ENCODE measurements at regions not wholly inside any gene's neighbourhood (a gene's known extent, or its start where the extent isn't known, plus 50 kb on each side); places are given as distances from the start of the nearest gene placed in this dataset.

DNA sequence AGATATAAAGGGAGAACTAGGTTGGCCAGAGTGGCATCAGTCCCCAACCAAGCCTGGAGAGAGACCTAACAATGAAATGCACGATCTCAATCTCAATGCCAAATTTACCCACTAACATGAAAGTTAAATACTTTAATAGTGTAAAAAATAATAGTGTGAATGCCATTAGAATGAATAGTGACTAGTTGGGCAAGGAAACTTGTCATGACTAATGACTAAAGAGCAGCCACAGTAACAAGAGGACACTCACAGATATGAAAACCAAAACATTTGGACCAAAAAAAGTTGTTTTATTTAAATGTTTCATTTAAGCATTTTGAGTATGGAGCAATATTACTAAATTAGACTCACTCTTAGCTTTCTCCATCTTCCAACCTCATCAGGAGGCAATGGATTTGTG, 1853.8 kb downstream of the EFNA5 start:
- DNase-seq (no peak), ATAC-seq (no peak)
- Histone ChIP-seq H3K9me3 (no peaks in the 10 kb centered on the region), H3K4me1 (no peaks in the 10 kb centered on the region), H3K27ac (no peak overlapping the region), H3K4me3 (no peak overlapping the region), H3K36me3 (no peaks in the 10 kb centered on the region), H3K27me3 (no peaks in the 10 kb centered on the region)
- 75 to 92% (median 89%) methylated on average over 1 of the region's 1 CpG for WGBS, 4 donors
- TF ChIP-seq POLR2A (IDR thresholded peaks at IDR 0.05) = no peak
- TF ChIP-seq CTCF (IDR thresholded peaks at IDR 0.05) = no peak
- intact Hi-C loops (cut with DNase I) = no loop called here

- ATAC-seq = no peak
- Histone ChIP-seq H3K9me3 (no peaks in the 10 kb centered on the region), H3K36me3 (no peaks in the 10 kb centered on the region), H3K4me3 (no peak overlapping the region), H3K4me1 (no peaks in the 10 kb centered on the region), H3K27me3 (no peaks in the 10 kb centered on the region), H3K27ac (no peak overlapping the region)
- TF ChIP-seq CTCF (IDR thresholded peaks at IDR 0.05) (no peak), POLR2A (IDR thresholded peaks at IDR 0.05) (no peak)
- WGBS, 4 donors = 55 to 73% (median 59%) methylated on average over 2 of the region's 2 CpGs
- no peak for DNase-seq
- intact Hi-C loops (cut with DNase I) = no loop called here
Observed at GRCh38 chr5:105812304-105812703, 1858.4 kb downstream of the EFNA5 start.

DNA sequence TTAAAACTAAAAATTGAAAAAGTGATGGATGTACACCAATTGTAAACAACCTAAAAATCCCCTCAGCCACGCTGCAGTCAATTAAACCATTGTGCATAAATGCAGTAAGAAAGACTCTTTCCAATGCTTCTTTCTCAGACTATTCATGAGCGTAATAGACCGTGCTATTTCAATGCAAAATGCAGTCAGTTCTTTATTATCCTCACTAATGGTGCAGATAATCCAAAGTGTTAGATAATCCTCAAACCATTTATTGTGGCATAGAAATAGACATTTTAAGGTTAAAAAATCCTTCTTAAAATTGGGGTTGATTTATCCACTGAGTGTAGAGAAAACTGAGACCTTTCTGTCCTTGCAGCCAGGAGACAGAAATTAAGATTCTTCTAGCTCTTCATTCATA, 1862.8 kb downstream of the EFNA5 start:
- DNase-seq (no peak), ATAC-seq (no peak)
- no peaks in the 10 kb centered on the region for H3K27me3 ChIP-seq
- no peaks in the 10 kb centered on the region for H3K4me1 ChIP-seq
- peaks cover 0 to 10% (median 0%) of the 10 kb centered on the region in 12 donors for H3K9me3 ChIP-seq
- no peaks in the 10 kb centered on the region for H3K36me3 ChIP-seq
- intact Hi-C loops (cut with DNase I) = no loop called here
- no peak overlapping the region for H3K27ac ChIP-seq
- no peak for TF ChIP-seq POLR2A (IDR thresholded peaks at IDR 0.05)
- no peak overlapping the region for H3K4me3 ChIP-seq
- WGBS, 4 donors = 79 to 85% (median 84%) methylated on average over 3 of the region's 3 CpGs

DNA sequence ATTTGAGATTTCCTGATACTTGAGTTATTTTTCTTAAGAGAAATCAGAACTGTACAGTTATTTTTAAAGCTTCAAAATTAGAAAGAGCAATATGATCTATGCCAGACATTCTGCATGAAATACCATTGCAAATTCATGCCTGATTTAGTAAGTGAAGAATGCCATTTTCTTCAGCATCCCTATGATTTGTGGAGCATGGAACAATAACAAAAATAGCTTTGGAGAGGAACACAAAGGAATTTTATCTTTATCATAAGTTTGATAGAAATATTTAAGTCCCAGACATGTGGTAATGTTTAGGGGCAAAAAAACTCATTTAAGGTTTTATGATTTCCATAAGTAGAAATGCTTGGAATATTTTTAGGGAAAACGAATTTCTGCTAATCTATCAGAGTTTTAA, 1863.4 kb downstream of the EFNA5 start:
- no peaks in the 10 kb centered on the region for H3K36me3 ChIP-seq
- no peak for TF ChIP-seq CTCF (IDR thresholded peaks at IDR 0.05)
- TF ChIP-seq POLR2A (IDR thresholded peaks at IDR 0.05) = no peak
- WGBS, 4 donors = 21 to 31% (median 25%) methylated on average over 1 of the region's 1 CpG
- no peak for DNase-seq
- no peak overlapping the region for H3K4me3 ChIP-seq
- no peak for ATAC-seq
- no peaks in the 10 kb centered on the region for H3K27me3 ChIP-seq
- intact Hi-C loops (cut with DNase I) = no loop called here
- peaks cover 0 to 10% (median 0%) of the 10 kb centered on the region in 12 donors for H3K9me3 ChIP-seq
- H3K4me1 ChIP-seq = no peaks in the 10 kb centered on the region
- no peak overlapping the region for H3K27ac ChIP-seq

GRCh38 chr5:105806596-105806995, 1864.1 kb downstream of the EFNA5 start:
- intact Hi-C loops (cut with DNase I) = no loop called here
- ATAC-seq (no peak), DNase-seq (no peak)
- Histone ChIP-seq H3K27me3 (no peaks in the 10 kb centered on the region), H3K4me3 (no peak overlapping the region), H3K9me3 (peaks cover 0 to 15% (median 0%) of the 10 kb centered on the region in 12 donors), H3K36me3 (no peaks in the 10 kb centered on the region), H3K4me1 (no peaks in the 10 kb centered on the region), H3K27ac (no peak overlapping the region)
- TF ChIP-seq POLR2A (IDR thresholded peaks at IDR 0.05) (no peak), CTCF (IDR thresholded peaks at IDR 0.05) (no peak)
